ENCODE measurements at regions not wholly inside any gene's neighbourhood (a gene's known extent, or its start where the extent isn't known, plus 50 kb on each side); places are given as distances from the start of the nearest gene placed in this dataset.

DNA sequence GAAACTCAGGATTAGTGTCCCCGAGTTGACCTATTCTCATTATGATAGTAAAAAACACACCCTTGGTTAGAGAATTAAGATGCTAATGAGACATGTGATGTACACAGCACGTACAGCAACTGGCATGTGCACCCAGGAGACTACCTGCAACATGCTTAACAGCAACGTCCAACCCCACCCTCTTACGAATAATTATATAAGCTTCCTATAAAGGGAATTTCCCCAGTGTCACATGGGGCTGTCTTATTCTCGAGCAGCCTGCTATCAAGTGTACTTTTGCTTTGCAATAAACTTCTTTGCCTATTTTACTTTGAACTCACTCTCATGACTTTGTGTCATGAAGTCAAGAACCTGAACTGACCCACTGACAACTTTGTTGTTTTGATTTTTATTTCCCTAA is 62.4 kb upstream of the PMFBP1 start:
- TF ChIP-seq, protein P1, sequence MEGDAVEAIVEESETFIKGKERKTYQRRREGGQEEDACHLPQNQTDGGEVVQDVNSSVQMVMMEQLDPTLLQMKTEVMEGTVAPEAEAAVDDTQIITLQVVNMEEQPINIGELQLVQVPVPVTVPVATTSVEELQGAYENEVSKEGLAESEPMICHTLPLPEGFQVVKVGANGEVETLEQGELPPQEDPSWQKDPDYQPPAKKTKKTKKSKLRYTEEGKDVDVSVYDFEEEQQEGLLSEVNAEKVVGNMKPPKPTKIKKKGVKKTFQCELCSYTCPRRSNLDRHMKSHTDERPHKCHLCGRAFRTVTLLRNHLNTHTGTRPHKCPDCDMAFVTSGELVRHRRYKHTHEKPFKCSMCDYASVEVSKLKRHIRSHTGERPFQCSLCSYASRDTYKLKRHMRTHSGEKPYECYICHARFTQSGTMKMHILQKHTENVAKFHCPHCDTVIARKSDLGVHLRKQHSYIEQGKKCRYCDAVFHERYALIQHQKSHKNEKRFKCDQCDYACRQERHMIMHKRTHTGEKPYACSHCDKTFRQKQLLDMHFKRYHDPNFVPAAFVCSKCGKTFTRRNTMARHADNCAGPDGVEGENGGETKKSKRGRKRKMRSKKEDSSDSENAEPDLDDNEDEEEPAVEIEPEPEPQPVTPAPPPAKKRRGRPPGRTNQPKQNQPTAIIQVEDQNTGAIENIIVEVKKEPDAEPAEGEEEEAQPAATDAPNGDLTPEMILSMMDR (conservative IDR thresholded peaks at IDR 0.05; ENCODE audit: low read depth, low read length): no peak
- TF ChIP-seq EZH2phosphoT487 (IDR thresholded peaks at IDR 0.05; ENCODE audit: borderline replicate concordance, low read length) (no peak), EZH2 (IDR thresholded peaks at IDR 0.05; ENCODE audit: low read length, unreplicated experiment) (no peak)
